ENCODE measurements at regions not wholly inside any gene's neighbourhood (a gene's known extent, or its start where the extent isn't known, plus 50 kb on each side); places are given as distances from the start of the nearest gene placed in this dataset.

DNA sequence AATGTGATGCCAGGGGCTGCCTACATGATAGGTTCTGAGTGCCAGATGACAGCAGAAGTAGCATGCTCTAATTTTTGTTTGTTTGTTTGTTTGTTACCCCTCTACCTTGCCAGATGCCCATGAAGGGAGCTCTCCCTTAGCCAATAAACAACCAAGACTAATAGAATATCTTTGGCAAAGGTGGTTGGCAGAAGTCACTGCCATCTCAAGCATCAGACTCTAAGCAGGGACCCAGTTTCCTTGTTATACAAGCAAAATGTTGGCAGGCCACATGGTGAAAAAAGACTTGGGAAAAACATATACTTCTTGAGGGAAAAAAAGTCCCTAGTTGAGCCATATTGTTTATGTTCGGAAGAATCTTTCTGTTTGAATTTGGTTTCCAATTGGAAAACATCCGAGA, 609.0 kb upstream of the CFAP20DC start:
- H3K36me3 Mint-ChIP-seq (ENCODE audit: low read depth), result no peaks in the 10 kb centered on the region
- H3K27ac Mint-ChIP-seq (ENCODE audit: unreplicated experiment), result no peak overlapping the region
- no peak for DNase-seq (ENCODE audit: low spot score)
- H3K9me3 Mint-ChIP-seq (ENCODE audit: low read depth), result no peaks in the 10 kb centered on the region
- TF ChIP-seq CTCF (IDR thresholded peaks at IDR 0.05), result no peak
- no peak overlapping the region for H3K4me3 Mint-ChIP-seq (ENCODE audit: unreplicated experiment)
- peaks cover 8% of the 10 kb centered on the region for H3K4me1 Mint-ChIP-seq (ENCODE audit: low read depth)
- H3K27me3 Mint-ChIP-seq (ENCODE audit: low read depth), result no peaks in the 10 kb centered on the region

- H3K27me3 Mint-ChIP-seq (ENCODE audit: low read depth), result no peaks in the 10 kb centered on the region
- H3K4me3 Mint-ChIP-seq (ENCODE audit: unreplicated experiment), result no peak overlapping the region
- no peak for TF ChIP-seq CTCF (IDR thresholded peaks at IDR 0.05)
- no peak for DNase-seq (ENCODE audit: low spot score)
- peaks cover 9% of the 10 kb centered on the region for H3K4me1 Mint-ChIP-seq (ENCODE audit: low read depth)
- no peaks in the 10 kb centered on the region for H3K9me3 Mint-ChIP-seq (ENCODE audit: low read depth)
- no peaks in the 10 kb centered on the region for H3K36me3 Mint-ChIP-seq (ENCODE audit: low read depth)
- no peak overlapping the region for H3K27ac Mint-ChIP-seq (ENCODE audit: unreplicated experiment)
Observed at GRCh38 chr3:59658274-59658673, 608.4 kb upstream of the CFAP20DC start.

GRCh38 chr3:59655418-59656015, 605.7 kb upstream of the CFAP20DC start:
- no peak overlapping the region for H3K27ac Mint-ChIP-seq (ENCODE audit: unreplicated experiment)
- no peak overlapping the region for H3K4me3 Mint-ChIP-seq (ENCODE audit: unreplicated experiment)
- no peak for TF ChIP-seq CTCF (IDR thresholded peaks at IDR 0.05)
- no peak for DNase-seq (ENCODE audit: low spot score)
- no peaks in the 10 kb centered on the region for H3K27me3 Mint-ChIP-seq (ENCODE audit: low read depth)
- peaks cover 9% of the 10 kb centered on the region for H3K4me1 Mint-ChIP-seq (ENCODE audit: low read depth)
- peaks cover 4% of the 10 kb centered on the region for H3K36me3 Mint-ChIP-seq (ENCODE audit: low read depth)
- peaks cover 9% of the 10 kb centered on the region for H3K9me3 Mint-ChIP-seq (ENCODE audit: low read depth)

DNA sequence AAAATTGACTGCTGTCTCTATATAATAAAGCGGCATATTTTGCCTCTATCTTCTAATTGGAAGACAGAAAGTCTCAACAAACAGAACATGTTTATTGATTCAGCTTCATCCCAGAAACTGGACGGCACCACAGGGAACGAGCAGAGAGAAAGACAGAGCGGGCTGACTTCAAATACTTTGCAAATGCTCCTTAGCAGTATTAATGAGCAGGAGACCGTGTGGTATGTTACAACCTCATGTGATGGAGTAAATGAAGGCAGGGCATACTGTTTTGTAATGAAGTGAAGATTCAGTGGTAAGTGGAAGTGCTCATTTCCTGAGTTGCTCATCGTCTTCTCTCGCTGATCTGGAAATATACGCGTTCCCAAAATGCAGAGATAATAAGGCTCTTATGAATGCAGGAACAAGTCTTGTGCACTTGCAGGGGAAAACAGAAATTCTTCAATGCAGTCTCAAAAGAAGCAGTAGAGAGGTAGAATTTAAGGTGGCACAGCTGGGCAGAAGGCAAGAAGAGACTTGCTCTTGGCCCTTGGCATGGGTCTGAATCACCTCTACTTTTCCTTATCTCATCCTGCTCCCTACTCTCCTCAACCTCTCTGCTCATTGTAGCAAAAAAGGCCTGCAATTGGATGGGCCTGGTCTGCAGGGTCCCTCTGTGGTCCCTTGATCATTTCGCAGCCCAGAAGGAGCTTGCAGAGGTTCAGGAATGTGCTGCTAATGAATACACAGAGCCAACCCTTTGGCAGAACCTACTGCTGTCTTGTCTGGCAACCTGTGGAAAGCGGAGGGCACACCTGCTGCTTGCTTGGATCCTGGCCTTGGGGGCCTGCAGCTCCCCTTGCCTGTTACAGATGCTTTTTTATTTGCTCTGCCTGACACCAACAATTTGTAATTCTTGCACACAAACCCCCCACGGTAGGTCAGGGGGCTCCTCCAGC, 604.9 kb upstream of the CFAP20DC start:
- no peak for TF ChIP-seq CTCF (IDR thresholded peaks at IDR 0.05)
- Mint-ChIP-seq H3K9me3 (ENCODE audit: low read depth) (peaks cover 17% of the 10 kb centered on the region), H3K4me3 (ENCODE audit: unreplicated experiment) (no peak overlapping the region), H3K27me3 (ENCODE audit: low read depth) (no peaks in the 10 kb centered on the region), H3K4me1 (ENCODE audit: low read depth) (peaks cover 9% of the 10 kb centered on the region), H3K27ac (ENCODE audit: unreplicated experiment) (no peak overlapping the region), H3K36me3 (ENCODE audit: low read depth) (peaks cover 8% of the 10 kb centered on the region)
- DNase-seq (ENCODE audit: low spot score), result no peak

- H3K27me3 Mint-ChIP-seq (ENCODE audit: low read depth), result no peaks in the 10 kb centered on the region
- no peak for DNase-seq (ENCODE audit: low spot score)
- peaks cover 9% of the 10 kb centered on the region for H3K4me1 Mint-ChIP-seq (ENCODE audit: low read depth)
- H3K9me3 Mint-ChIP-seq (ENCODE audit: low read depth), result peaks cover 23% of the 10 kb centered on the region
- no peak overlapping the region for H3K27ac Mint-ChIP-seq (ENCODE audit: unreplicated experiment)
- H3K36me3 Mint-ChIP-seq (ENCODE audit: low read depth), result peaks cover 13% of the 10 kb centered on the region
- H3K4me3 Mint-ChIP-seq (ENCODE audit: unreplicated experiment), result no peak overlapping the region
- TF ChIP-seq CTCF (IDR thresholded peaks at IDR 0.05), result no peak
Observed at GRCh38 chr3:59654123-59654479, 604.3 kb upstream of the CFAP20DC start.
